IPS-20b (cell line): ENCODE measurements at regions not wholly inside any gene's neighbourhood (a gene's known extent, or its start where the extent isn't known, plus 50 kb on each side); places are given as distances from the start of the nearest gene placed in this dataset.
"Not testable (repeated sequence)": the region's sequence is repeated elsewhere in the genome, so short reads cannot be mapped to it uniquely, and the experiment has no call there.

Experiments used
- H3K27ac ChIP-seq: one replicate; pipeline ENCODE4 v1.5.1; 2013; ENCODE audit warnings: low read length
- H3K27me3 ChIP-seq: 2 replicates; pipeline ENCODE4 v1.6.1; 2013; ENCODE audit warnings: mild to moderate bottlenecking, low read length, inconsistent platforms; ENCODE audit not compliant: insufficient read depth
- H3K36me3 ChIP-seq: 2 replicates; pipeline ENCODE4 v1.6.1; 2013; ENCODE audit warnings: low read depth, mild to moderate bottlenecking, inconsistent platforms, low read length, moderate library complexity; ENCODE audit not compliant: insufficient read depth
- H3K4me1 ChIP-seq: 2 replicates; pipeline ENCODE4 v1.6.1; 2013; ENCODE audit warnings: mild to moderate bottlenecking, control low read depth, inconsistent platforms, low read length, moderate library complexity; ENCODE audit not compliant: insufficient read depth
- H3K4me3 ChIP-seq: 2 replicates; pipeline ENCODE4 v1.5.1; 2013; ENCODE audit warnings: mild to moderate bottlenecking, low read length, inconsistent platforms
- H3K9ac ChIP-seq: 2 replicates; pipeline ENCODE4 v1.6.1; 2013; ENCODE audit warnings: low read depth, mild to moderate bottlenecking, inconsistent platforms, low read length, moderate library complexity
- H3K9me3 ChIP-seq: 2 replicates; pipeline ENCODE4 v1.6.1; 2013; ENCODE audit warnings: mild to moderate bottlenecking, low read depth, low read length, inconsistent platforms; ENCODE audit not compliant: insufficient read depth

- H3K4me1 ChIP-seq, H3K27me3 ChIP-seq, H3K9me3 ChIP-seq, H3K36me3 ChIP-seq, H3K9ac ChIP-seq, H3K27ac ChIP-seq: not testable (repeated sequence)
- H3K4me3 ChIP-seq: peak overlapping the region; percentile 67
These were observed 108.2 kb downstream of the SPATA31A1 start for GRCh38 chr9:39463696-39464095.

DNA sequence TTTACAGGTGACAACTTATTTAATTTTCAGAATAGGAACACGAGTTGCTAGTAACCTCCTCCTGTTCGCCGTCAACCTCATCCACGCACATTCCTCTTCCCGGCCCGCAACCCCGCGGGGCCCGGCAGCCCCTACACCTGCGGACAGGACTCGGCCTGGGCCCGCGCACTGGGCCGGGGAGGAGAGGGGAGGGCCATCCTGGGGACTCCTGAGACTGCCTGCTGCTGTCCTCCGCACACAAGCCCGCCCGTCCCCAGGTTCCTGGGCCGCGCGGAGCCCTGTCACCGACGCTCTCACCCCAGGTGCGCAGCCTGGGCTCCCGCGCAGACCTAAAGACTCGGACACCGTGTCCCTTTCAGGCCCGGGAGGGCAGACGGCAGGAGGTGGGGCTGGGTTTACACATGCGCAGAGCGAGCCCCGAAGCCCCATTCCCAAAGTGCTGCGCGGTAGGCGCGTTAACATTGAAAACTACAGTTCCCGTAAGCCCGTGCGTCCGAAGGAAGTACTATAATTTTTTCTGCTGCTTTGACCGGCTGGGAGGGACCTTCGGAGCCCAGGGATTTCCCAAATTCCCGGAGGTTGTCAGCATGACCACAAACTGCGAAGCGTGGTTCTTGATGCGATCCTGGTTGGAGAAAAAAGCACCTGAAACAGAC lies 108.8 kb downstream of the SPATA31A1 start:
- not testable (repeated sequence) for H3K27ac ChIP-seq, H3K9ac ChIP-seq, H3K36me3 ChIP-seq

DNA sequence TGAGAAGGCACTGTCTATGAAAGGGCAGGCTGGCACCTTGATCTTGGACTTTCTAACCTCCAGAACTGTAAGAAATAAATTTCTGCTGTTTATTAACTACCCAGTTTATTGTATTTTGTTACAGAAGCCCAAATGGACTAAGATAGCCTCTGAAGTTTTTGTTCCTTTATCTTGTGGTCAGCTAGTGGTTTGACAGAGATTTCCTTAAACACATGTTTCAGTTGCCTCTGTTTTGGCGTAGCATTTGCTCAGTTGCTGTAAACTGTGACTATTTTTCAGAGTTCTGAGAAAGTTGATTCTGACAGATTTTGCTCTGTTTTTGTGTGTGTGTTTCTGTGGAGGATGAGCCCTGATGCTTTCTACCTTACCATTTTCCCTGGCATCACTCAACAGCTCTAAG lies 119.0 kb downstream of the SPATA31A1 start:
- H3K36me3 ChIP-seq: not testable (repeated sequence)

More for the DNA sequence above, 108.8 kb downstream of the SPATA31A1 start:
- H3K9me3 ChIP-seq, H3K27me3 ChIP-seq, H3K4me1 ChIP-seq: not testable (repeated sequence)
- H3K4me3 ChIP-seq: peak overlapping the region; percentile 67

GRCh38 chr9:39483073-39483472 lies 127.6 kb downstream of the SPATA31A1 start:
- not testable (repeated sequence) for H3K9ac ChIP-seq, H3K36me3 ChIP-seq, H3K27ac ChIP-seq, H3K27me3 ChIP-seq, H3K9me3 ChIP-seq, H3K4me1 ChIP-seq, H3K4me3 ChIP-seq

More for the DNA sequence above, 119.0 kb downstream of the SPATA31A1 start:
- not testable (repeated sequence) for H3K27me3 ChIP-seq, H3K27ac ChIP-seq, H3K9ac ChIP-seq, H3K4me3 ChIP-seq, H3K4me1 ChIP-seq, H3K9me3 ChIP-seq

GRCh38 chr9:39483880-39484279 lies 128.4 kb downstream of the SPATA31A1 start:
- not testable (repeated sequence) for H3K27ac ChIP-seq, H3K4me3 ChIP-seq, H3K9me3 ChIP-seq, H3K4me1 ChIP-seq, H3K27me3 ChIP-seq, H3K36me3 ChIP-seq, H3K9ac ChIP-seq

DNA sequence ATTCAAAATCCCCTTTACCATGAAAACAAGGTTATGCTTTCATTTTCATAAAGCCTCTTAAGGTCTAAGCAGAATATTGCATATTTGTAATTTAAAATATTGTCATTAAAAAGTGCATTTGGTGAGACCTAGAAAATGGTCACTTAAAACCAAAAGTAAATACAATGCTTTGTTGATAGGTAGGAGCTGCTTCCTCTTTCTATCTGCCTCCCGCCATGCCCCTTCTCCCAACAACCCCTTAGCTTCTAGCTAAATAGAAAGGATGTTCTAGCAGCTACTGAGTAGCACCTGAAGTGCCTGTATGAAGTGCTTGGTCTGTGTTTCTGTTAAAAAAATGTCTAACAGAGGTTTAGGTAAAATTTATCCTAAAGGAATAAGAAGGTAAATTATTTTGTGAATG lies 128.8 kb downstream of the SPATA31A1 start:
- H3K4me1 ChIP-seq, H3K9ac ChIP-seq, H3K27ac ChIP-seq, H3K36me3 ChIP-seq, H3K27me3 ChIP-seq, H3K4me3 ChIP-seq, H3K9me3 ChIP-seq: not testable (repeated sequence)

DNA sequence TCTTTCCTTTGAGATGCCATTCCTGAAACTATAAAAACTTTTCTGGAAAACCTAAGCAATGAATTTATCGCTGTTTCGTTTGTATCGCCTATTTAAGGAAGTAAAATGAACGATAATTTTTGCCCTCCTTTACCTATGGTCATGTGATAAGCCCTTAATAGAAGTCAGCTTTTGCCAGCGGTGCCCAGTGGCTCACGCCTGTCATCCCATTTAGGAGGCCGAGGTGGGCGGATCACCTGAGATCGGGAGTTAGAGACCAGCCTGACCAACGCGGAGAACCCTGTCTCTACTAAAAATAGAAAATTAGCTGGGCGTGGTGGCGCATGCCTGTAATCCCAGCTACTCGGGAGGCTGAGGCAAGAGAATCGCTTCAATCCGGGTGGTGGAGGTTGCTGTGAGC lies 132.0 kb downstream of the SPATA31A1 start:
- H3K4me3 ChIP-seq, H3K36me3 ChIP-seq, H3K9me3 ChIP-seq: not testable (repeated sequence)

DNA sequence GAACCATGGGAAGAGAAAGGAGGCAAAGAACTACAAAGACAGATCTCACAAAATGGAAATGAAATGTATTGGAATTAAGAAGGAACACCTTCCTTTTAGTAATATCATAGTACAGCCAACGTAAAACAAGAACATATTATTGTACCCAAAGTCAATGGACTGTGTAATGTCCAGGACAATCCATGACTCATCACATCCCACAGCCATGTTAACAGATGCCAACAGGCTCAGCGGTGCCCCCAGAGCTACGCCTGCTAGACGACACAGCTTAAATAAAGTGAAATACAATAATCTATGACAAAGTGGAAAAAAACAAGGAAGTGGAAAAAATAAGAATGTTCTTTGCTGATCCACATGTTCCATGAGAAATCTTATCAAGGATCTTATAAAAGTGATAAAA lies 140.8 kb downstream of the SPATA31A1 start:
- H3K27me3 ChIP-seq, H3K9me3 ChIP-seq, H3K9ac ChIP-seq, H3K4me3 ChIP-seq, H3K4me1 ChIP-seq, H3K27ac ChIP-seq, H3K36me3 ChIP-seq: not testable (repeated sequence)

More for the DNA sequence above, 132.0 kb downstream of the SPATA31A1 start:
- H3K27me3 ChIP-seq, H3K4me1 ChIP-seq, H3K27ac ChIP-seq, H3K9ac ChIP-seq: not testable (repeated sequence)

DNA sequence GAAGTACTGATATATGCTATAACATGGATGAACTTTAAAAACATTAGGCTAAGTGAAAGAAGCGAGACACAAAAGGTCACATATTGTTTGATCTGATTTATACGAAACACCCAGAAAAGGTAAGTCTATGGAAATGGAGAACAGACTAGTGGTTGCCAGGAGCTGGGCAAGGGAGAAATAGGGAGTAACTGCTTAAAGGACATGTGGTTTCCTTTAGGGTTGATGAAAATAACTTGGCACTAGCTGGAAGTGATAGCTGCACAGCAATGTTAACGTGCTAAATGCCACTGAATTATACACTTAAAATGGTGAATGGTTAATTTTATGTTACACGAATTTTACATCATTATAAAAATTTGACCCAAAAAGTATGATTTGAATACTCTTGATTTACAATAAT lies 147.7 kb downstream of the SPATA31A1 start:
- H3K9ac ChIP-seq, H3K27ac ChIP-seq, H3K27me3 ChIP-seq, H3K9me3 ChIP-seq, H3K4me1 ChIP-seq, H3K4me3 ChIP-seq, H3K36me3 ChIP-seq: not testable (repeated sequence)

DNA sequence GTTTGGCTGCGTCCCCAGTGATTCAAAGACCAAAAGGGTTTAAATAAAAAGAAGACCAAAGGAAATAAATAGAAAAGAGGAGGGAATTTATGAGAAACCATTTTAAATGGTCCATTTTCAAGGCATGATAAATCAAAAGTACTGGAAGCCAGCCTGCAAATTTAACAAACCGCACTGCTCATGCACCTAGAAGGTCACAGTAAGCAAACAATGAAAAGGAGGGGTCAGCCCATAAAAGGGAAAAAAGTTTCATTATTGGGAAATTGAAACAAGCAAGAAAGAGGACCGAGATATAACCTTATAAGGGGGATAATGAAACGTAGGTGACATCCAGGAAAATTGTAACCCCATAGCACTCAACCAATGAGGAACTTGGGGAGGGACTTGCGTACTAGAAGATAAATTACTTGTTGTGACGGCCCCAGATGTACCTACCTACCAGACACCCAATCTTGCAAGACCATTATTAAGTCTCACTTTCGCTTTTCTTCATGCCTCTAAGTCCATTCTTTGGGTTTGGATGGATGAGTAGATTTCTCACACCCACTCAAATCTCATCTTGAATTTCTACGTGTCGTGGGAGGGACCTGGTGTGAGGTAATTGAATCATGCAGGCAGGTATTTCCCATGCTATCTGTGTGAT lies 172.0 kb downstream of the SPATA31A1 start:
- not testable (repeated sequence) for H3K4me3 ChIP-seq, H3K9ac ChIP-seq, H3K4me1 ChIP-seq, H3K27me3 ChIP-seq, H3K27ac ChIP-seq, H3K9me3 ChIP-seq, H3K36me3 ChIP-seq

- not testable (repeated sequence) for H3K9ac ChIP-seq, H3K9me3 ChIP-seq, H3K36me3 ChIP-seq, H3K4me1 ChIP-seq, H3K4me3 ChIP-seq, H3K27me3 ChIP-seq, H3K27ac ChIP-seq
These were observed 177.1 kb downstream of the SPATA31A1 start for GRCh38 chr9:39532597-39532996.

DNA sequence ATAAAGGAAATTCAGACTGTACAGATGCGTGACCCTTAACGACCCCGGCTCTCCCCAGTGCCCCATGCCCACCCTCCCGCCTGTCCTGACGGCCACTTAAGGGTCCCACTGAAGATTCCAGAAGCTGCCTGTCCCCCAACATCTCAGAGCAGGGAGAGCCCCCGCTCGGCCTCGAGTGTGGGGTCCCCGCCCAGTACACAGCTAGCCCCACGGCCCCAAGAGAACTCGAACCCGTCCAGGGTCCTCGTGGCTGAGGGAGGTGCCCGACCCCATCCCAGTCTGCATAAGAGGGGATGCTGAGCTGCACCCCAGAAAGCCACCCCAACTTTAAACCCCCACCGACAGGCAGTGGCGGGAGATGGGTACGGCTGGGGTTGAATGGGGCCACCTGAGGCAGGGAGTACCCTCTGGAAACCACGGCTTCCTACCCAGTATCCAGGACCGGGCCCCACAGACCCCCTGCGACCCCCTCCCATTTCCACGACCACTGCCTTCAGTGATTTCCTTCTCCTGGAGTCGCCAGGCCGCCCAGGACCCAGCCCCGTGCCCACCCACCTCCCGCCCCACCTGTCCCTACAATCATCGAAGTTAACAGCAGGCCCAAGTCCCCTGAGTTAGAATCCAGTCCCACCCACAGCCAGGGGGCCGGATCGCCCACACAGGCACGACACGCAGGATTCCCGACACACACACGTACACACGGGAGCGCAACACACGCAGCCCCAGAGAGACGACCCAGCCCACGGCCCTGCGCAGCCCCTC lies 177.7 kb downstream of the SPATA31A1 start:
- H3K4me1 ChIP-seq, H3K27ac ChIP-seq, H3K4me3 ChIP-seq, H3K9me3 ChIP-seq, H3K36me3 ChIP-seq, H3K27me3 ChIP-seq, H3K9ac ChIP-seq: not testable (repeated sequence)
